HCT116 (cell line): ENCODE measurements at regions not wholly inside any gene's neighbourhood (a gene's known extent, or its start where the extent isn't known, plus 50 kb on each side); places are given as distances from the start of the nearest gene placed in this dataset.

ENCODE experiments used
- EZH2 ChIP-seq: fragments of 200-600 bp; sonication (generic); IDR thresholded peaks from 2 replicates; pipeline ENCODE4 v1.6.1; 2017; ENCODE audit warnings: antibody characterized with exemption, mixed run types
- EZH2phosphoT487 ChIP-seq: fragments of 200-600 bp; IDR thresholded peaks from 2 replicates; pipeline ENCODE4 v1.6.1; 2018; ENCODE audit warnings: antibody characterized with exemption, borderline replicate concordance
- MAX ChIP-seq: IDR thresholded peaks from 2 replicates; pipeline ENCODE4 v1.6.1; 2012
- POLR2A ChIP-seq: IDR thresholded peaks from 2 replicates; pipeline ENCODE4 v1.7.0; 2011; ENCODE audit warnings: borderline replicate concordance; ENCODE audit not compliant: insufficient read depth, insufficient read length; ENCODE audit errors: extremely low read depth
- RAD21 ChIP-seq: IDR thresholded peaks from 2 replicates; pipeline ENCODE4 v1.6.1; 2012; ENCODE audit warnings: low read depth, mild to moderate bottlenecking
- ZNF274 ChIP-seq: fragments of 200-500 bp; sonication (Bioruptor generic); IDR thresholded peaks from 2 replicates; pipeline ENCODE4 v1.6.1; 2014; ENCODE audit warnings: mild to moderate bottlenecking, low read depth, low read length, inconsistent platforms
- TF ChIP-seq, protein P1 (sequence below): IDR thresholded peaks from 2 replicates; pipeline ENCODE4 v1.6.1; 2012; ENCODE audit warnings: low read depth
- TF ChIP-seq, protein P2 (sequence below), 3 experiments: fragments of 200-600 bp in 1 of 3; sonication (generic) in 1 of 3; IDR thresholded peaks in 2 of 3; conservative IDR thresholded peaks in 1 of 3; 2 replicates each; pipeline ENCODE4 v1.5.1; 2012 to 2017; ENCODE audit warnings: low read depth in 2 of 3, low read length in 2 of 3, antibody characterized with exemption in 1 of 3, borderline replicate concordance in 1 of 3, control low read depth in 1 of 3, mild to moderate bottlenecking in 1 of 3, mixed read lengths in 1 of 3, mixed run types in 1 of 3, moderate library complexity in 1 of 3; ENCODE audit not compliant: insufficient read depth in 1 of 3

- TF ChIP-seq EZH2phosphoT487 (no peak), ZNF274 (no peak), POLR2A (no peak), RAD21 (no peak), EZH2 (no peak), MAX (no peak)
- TF ChIP-seq, protein P1, sequence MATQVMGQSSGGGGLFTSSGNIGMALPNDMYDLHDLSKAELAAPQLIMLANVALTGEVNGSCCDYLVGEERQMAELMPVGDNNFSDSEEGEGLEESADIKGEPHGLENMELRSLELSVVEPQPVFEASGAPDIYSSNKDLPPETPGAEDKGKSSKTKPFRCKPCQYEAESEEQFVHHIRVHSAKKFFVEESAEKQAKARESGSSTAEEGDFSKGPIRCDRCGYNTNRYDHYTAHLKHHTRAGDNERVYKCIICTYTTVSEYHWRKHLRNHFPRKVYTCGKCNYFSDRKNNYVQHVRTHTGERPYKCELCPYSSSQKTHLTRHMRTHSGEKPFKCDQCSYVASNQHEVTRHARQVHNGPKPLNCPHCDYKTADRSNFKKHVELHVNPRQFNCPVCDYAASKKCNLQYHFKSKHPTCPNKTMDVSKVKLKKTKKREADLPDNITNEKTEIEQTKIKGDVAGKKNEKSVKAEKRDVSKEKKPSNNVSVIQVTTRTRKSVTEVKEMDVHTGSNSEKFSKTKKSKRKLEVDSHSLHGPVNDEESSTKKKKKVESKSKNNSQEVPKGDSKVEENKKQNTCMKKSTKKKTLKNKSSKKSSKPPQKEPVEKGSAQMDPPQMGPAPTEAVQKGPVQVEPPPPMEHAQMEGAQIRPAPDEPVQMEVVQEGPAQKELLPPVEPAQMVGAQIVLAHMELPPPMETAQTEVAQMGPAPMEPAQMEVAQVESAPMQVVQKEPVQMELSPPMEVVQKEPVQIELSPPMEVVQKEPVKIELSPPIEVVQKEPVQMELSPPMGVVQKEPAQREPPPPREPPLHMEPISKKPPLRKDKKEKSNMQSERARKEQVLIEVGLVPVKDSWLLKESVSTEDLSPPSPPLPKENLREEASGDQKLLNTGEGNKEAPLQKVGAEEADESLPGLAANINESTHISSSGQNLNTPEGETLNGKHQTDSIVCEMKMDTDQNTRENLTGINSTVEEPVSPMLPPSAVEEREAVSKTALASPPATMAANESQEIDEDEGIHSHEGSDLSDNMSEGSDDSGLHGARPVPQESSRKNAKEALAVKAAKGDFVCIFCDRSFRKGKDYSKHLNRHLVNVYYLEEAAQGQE: no peak
- TF ChIP-seq, protein P2, sequence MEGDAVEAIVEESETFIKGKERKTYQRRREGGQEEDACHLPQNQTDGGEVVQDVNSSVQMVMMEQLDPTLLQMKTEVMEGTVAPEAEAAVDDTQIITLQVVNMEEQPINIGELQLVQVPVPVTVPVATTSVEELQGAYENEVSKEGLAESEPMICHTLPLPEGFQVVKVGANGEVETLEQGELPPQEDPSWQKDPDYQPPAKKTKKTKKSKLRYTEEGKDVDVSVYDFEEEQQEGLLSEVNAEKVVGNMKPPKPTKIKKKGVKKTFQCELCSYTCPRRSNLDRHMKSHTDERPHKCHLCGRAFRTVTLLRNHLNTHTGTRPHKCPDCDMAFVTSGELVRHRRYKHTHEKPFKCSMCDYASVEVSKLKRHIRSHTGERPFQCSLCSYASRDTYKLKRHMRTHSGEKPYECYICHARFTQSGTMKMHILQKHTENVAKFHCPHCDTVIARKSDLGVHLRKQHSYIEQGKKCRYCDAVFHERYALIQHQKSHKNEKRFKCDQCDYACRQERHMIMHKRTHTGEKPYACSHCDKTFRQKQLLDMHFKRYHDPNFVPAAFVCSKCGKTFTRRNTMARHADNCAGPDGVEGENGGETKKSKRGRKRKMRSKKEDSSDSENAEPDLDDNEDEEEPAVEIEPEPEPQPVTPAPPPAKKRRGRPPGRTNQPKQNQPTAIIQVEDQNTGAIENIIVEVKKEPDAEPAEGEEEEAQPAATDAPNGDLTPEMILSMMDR (IDR thresholded peaks at IDR 0.05 in 2 of 3, conservative IDR thresholded peaks at IDR 0.05 in 1 of 3; ENCODE audit: borderline replicate concordance in 1 of 3, insufficient read depth in 1 of 3, low read depth in 2 of 3, low read length in 2 of 3): no peak
Observed at GRCh38 chr12:107459641-107460040, 226.0 kb upstream of the PWP1 start.
